ENCODE measurements at regions not wholly inside any gene's neighbourhood (a gene's known extent, or its start where the extent isn't known, plus 50 kb on each side); places are given as distances from the start of the nearest gene placed in this dataset.

DNA sequence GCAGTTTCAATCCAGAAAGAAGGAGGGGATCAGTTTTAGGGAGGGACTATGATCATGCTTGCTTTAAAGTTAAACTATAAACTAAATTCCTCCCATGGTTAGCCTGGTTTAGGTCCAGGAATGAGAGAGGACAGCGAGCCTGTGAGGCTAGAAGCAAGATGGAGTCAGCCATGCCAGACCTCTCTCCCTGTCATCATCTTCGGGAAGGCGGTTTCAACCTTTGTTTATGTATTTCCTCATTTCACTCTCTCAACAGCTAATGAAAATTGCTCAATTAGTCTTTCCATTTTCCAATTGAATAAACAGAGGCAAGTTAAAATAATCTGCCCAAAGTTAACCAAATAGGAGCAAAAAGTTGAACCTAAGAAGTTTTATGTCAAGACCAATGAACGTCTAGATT lies 201.5 kb downstream of the KCNJ2 start:
- intact Hi-C loops (cut with DNase I) = no loop called here
- TF ChIP-seq, protein P1, sequence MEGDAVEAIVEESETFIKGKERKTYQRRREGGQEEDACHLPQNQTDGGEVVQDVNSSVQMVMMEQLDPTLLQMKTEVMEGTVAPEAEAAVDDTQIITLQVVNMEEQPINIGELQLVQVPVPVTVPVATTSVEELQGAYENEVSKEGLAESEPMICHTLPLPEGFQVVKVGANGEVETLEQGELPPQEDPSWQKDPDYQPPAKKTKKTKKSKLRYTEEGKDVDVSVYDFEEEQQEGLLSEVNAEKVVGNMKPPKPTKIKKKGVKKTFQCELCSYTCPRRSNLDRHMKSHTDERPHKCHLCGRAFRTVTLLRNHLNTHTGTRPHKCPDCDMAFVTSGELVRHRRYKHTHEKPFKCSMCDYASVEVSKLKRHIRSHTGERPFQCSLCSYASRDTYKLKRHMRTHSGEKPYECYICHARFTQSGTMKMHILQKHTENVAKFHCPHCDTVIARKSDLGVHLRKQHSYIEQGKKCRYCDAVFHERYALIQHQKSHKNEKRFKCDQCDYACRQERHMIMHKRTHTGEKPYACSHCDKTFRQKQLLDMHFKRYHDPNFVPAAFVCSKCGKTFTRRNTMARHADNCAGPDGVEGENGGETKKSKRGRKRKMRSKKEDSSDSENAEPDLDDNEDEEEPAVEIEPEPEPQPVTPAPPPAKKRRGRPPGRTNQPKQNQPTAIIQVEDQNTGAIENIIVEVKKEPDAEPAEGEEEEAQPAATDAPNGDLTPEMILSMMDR (IDR thresholded peaks at IDR 0.05; ENCODE audit: borderline replicate concordance, extremely low read depth, insufficient read depth) = no peak
- DNase-seq (no peak), FAIRE-seq (no peak)
- Histone ChIP-seq H3K36me3 (ENCODE audit: control insufficient read depth in 2 of 3, insufficient read depth in 3 of 3, low read length in 3 of 3) (no peaks in the 10 kb centered on the region), H3K9me3 (ENCODE audit: control insufficient read depth in 2 of 3, insufficient read depth in 1 of 3, low read length in 3 of 3) (no peaks in the 10 kb centered on the region), H3K27ac (ENCODE audit: low read depth in 2 of 2, low read length in 2 of 2) (no peak overlapping the region), H3K9ac (ENCODE audit: low read length in 3 of 3) (no peak overlapping the region), H3K27me3 (ENCODE audit: control insufficient read depth, insufficient read depth, low read length) (no peaks in the 10 kb centered on the region), H3K4me1 (ENCODE audit: control insufficient read depth in 2 of 3, insufficient read depth in 2 of 3, low read depth in 1 of 3, low read length in 3 of 3) (no peaks in the 10 kb centered on the region), H3K4me3 (ENCODE audit: low read length in 3 of 3) (no peak overlapping the region)

GRCh38 chr17:70373369-70373768 lies 204.0 kb downstream of the KCNJ2 start:
- no peaks in the 10 kb centered on the region for H3K9me3 ChIP-seq (ENCODE audit: control insufficient read depth in 2 of 3, insufficient read depth in 1 of 3, low read length in 3 of 3)
- no peak overlapping the region for H3K4me3 ChIP-seq (ENCODE audit: low read length in 3 of 3)
- no peaks in the 10 kb centered on the region for H3K4me1 ChIP-seq (ENCODE audit: control insufficient read depth in 2 of 3, insufficient read depth in 2 of 3, low read depth in 1 of 3, low read length in 3 of 3)
- H3K27ac ChIP-seq (ENCODE audit: low read depth in 2 of 2, low read length in 2 of 2) = no peak overlapping the region
- H3K27me3 ChIP-seq (ENCODE audit: control insufficient read depth, insufficient read depth, low read length) = no peaks in the 10 kb centered on the region
- H3K9ac ChIP-seq (ENCODE audit: low read length in 3 of 3) = no peak overlapping the region
- no peak for FAIRE-seq
- DNase-seq = no peak
- TF ChIP-seq, protein P1 (IDR thresholded peaks at IDR 0.05; ENCODE audit: borderline replicate concordance, extremely low read depth, insufficient read depth) = no peak
- intact Hi-C loops (cut with DNase I) = no loop called here
- H3K36me3 ChIP-seq (ENCODE audit: control insufficient read depth in 2 of 3, insufficient read depth in 3 of 3, low read length in 3 of 3) = no peaks in the 10 kb centered on the region

GRCh38 chr17:70374496-70374895 lies 205.2 kb downstream of the KCNJ2 start:
- Histone ChIP-seq H3K4me3 (ENCODE audit: low read length in 3 of 3) (no peak overlapping the region), H3K36me3 (ENCODE audit: control insufficient read depth in 2 of 3, insufficient read depth in 3 of 3, low read length in 3 of 3) (no peaks in the 10 kb centered on the region), H3K27me3 (ENCODE audit: control insufficient read depth, insufficient read depth, low read length) (no peaks in the 10 kb centered on the region), H3K27ac (ENCODE audit: low read depth in 2 of 2, low read length in 2 of 2) (no peak overlapping the region), H3K4me1 (ENCODE audit: control insufficient read depth in 2 of 3, insufficient read depth in 2 of 3, low read depth in 1 of 3, low read length in 3 of 3) (no peaks in the 10 kb centered on the region), H3K9ac (ENCODE audit: low read length in 3 of 3) (no peak overlapping the region), H3K9me3 (ENCODE audit: control insufficient read depth in 2 of 3, insufficient read depth in 1 of 3, low read length in 3 of 3) (no peaks in the 10 kb centered on the region)
- intact Hi-C loops (cut with DNase I) = no loop called here
- FAIRE-seq = no peak
- no peak for DNase-seq
- TF ChIP-seq, protein P1 (IDR thresholded peaks at IDR 0.05; ENCODE audit: borderline replicate concordance, extremely low read depth, insufficient read depth) = no peak

DNA sequence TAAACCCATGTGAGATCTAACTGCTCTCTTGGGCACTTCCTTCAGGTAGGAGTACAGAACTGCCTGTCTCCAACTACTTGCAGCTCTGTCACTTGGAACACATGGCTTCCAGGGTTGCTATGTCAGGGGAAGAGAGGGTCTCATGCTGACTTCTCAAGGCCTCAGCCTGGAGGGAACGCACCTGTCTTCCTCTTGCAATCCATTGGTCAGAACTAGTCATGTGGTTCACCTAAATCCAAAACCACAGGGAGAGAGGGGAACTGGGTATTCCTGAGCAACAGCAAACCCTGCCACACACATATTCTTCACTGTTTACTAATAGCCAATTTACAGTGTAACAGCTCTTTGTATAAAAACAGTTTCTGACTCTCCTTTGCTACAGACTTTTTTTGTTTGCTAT lies 206.1 kb downstream of the KCNJ2 start:
- Histone ChIP-seq H3K27ac (ENCODE audit: low read depth in 2 of 2, low read length in 2 of 2) (no peak overlapping the region), H3K9ac (ENCODE audit: low read length in 3 of 3) (no peak overlapping the region), H3K4me3 (ENCODE audit: low read length in 3 of 3) (no peak overlapping the region), H3K9me3 (ENCODE audit: control insufficient read depth in 2 of 3, insufficient read depth in 1 of 3, low read length in 3 of 3) (no peaks in the 10 kb centered on the region), H3K4me1 (ENCODE audit: control insufficient read depth in 2 of 3, insufficient read depth in 2 of 3, low read depth in 1 of 3, low read length in 3 of 3) (no peaks in the 10 kb centered on the region), H3K36me3 (ENCODE audit: control insufficient read depth in 2 of 3, insufficient read depth in 3 of 3, low read length in 3 of 3) (no peaks in the 10 kb centered on the region), H3K27me3 (ENCODE audit: control insufficient read depth, insufficient read depth, low read length) (no peaks in the 10 kb centered on the region)
- TF ChIP-seq, protein P1 (IDR thresholded peaks at IDR 0.05; ENCODE audit: borderline replicate concordance, extremely low read depth, insufficient read depth) = no peak
- intact Hi-C loops (cut with DNase I) = no loop called here
- FAIRE-seq = no peak
- DNase-seq = no peak

Data from kidney (tissue), 13 donors.